ENCODE measurements at regions not wholly inside any gene's neighbourhood (a gene's known extent, or its start where the extent isn't known, plus 50 kb on each side); places are given as distances from the start of the nearest gene placed in this dataset.
A peak's percentile ranks its signal among the peaks of the same experiment; 100 is the strongest.

DNA sequence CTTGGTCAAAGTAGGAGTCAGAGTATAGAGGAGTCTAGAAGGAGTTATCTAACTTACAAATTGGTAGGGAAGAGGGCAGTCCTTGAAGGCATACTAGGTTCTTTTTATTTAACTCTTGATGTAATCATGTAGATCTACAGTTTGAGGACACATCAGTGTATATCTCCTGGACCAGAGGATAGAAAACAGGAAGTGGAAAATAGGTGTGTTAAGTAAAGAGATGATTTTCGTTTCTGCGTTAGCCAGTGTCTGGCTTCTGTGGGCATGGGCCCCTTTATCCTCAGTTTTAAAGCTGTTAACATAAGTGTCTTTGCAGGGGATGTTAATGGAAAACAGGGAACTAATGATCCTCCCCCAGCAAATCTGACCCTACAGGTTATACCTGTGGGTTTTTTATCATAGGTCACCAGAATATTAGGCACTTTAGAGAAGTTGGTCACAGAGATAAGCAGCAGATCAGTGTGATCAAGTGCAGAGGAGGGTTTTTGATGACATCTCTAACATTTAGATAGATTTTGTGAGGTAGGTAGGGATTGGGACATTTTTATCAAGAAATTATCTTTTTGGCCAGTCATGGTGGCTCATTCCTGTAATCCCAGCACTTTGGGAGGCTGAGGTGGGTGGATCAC, 58.6 kb upstream of the PRSS1 start (continued):
- no peak for TF ChIP-seq EGR1 (IDR thresholded peaks at IDR 0.05; ENCODE audit: low read depth)
- TF ChIP-seq EZH2phosphoT487 (IDR thresholded peaks at IDR 0.05; ENCODE audit: borderline replicate concordance), result no peak
- TF ChIP-seq CEBPB (IDR thresholded peaks at IDR 0.05; ENCODE audit: low read depth), result no peak
- TF ChIP-seq ZBTB33 (IDR thresholded peaks at IDR 0.05; ENCODE audit: extremely low read depth, insufficient replicate concordance, low read length), result no peak
- TF ChIP-seq JUND (IDR thresholded peaks at IDR 0.05), result no peak

DNA sequence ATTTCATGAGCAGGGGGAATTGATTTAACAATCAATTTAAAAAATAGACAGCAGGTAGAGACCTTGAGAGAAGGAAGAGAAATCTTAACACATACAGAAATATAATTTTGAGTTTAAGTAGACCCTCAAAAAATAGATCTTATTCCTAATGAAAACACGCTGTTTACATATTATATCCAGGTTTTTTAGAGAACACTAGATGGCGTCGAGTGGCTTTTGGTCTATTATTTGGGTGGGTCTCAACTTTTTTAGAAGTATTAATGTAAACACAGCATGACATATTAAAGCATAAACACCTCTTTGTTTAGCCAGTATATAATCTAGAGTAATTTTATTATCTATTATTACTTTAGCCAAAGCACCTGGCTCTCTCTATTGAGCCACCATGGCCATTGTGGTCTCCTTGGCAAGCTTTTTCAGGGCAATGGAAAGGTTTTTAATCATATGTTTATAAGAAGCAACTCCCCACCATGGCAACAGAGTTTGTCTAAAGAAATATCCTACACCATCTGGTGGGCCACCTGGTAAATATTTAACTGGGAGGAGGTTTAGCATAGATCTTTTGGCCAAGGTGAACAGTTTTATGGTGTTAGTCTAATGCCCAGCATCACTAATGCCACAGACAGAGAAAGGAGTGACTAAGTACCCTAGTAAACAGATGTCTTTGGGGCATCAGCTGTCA, 59.7 kb upstream of the PRSS1 start:
- ChIA-PET RAD21 (ENCODE audit: low non-redundant PET in 1 of 2, low total read pairs in 2 of 2, uncharacterized antibody in 2 of 2, unreplicated experiment in 2 of 2) (no interaction called here), CTCF (interaction anchor here (2.2 kb wide), 1 partner anchor 93 kb away, joined by 17 read pairs; no protein-coding TSS in a partner anchor), POLR2A (no interaction called here)
- Histone ChIP-seq H3K27me3 (ENCODE audit: insufficient read depth, low read length) (no peaks in the 10 kb centered on the region), H2AFZ (ENCODE audit: low read depth, low read length, poor library complexity, severe bottlenecking) (peak overlapping the region; percentile 26), H3K9me2 (ENCODE audit: insufficient read depth) (no peaks in the 10 kb centered on the region), H3K4me3 (replicated peaks in 1 of 2; ENCODE audit: low read depth in 1 of 2, low read length in 2 of 2) (no peak overlapping the region), H3K27ac (ENCODE audit: low read depth, low read length) (no peak overlapping the region), H3K9me3 (ENCODE audit: control insufficient read depth in 1 of 2, insufficient read depth in 1 of 2, low read depth in 1 of 2, low read length in 2 of 2) (no peaks in the 10 kb centered on the region), H3K4me2 (ENCODE audit: low read length) (no peak overlapping the region), H3K79me2 (ENCODE audit: insufficient read depth, low read length) (no peaks in the 10 kb centered on the region), H3K36me3 (ENCODE audit: control insufficient read depth in 1 of 2, insufficient read depth in 2 of 2, low read length in 2 of 2) (no peaks in the 10 kb centered on the region), H4K20me1 (ENCODE audit: insufficient read depth) (no peaks in the 10 kb centered on the region), H3K9ac (ENCODE audit: low read length) (no peak overlapping the region), H3K4me1 (ENCODE audit: control insufficient read depth in 1 of 2, insufficient read depth in 2 of 2, low read length in 2 of 2) (no peaks in the 10 kb centered on the region)
- ATAC-seq, result no peak
- no peak for TF ChIP-seq EGR1 (IDR thresholded peaks at IDR 0.05; ENCODE audit: low read depth)
- TF ChIP-seq ELF1 (IDR thresholded peaks at IDR 0.05; ENCODE audit: borderline replicate concordance, low read depth), result no peak
- TF ChIP-seq CEBPB (IDR thresholded peaks at IDR 0.05; ENCODE audit: low read depth), result no peak
- TF ChIP-seq POLR2A (IDR thresholded peaks at IDR 0.05; ENCODE audit: borderline replicate concordance, extremely low read depth, insufficient read depth, insufficient read length), result no peak
- no peak for TF ChIP-seq MAX (IDR thresholded peaks at IDR 0.05)
- TF ChIP-seq, protein P1, sequence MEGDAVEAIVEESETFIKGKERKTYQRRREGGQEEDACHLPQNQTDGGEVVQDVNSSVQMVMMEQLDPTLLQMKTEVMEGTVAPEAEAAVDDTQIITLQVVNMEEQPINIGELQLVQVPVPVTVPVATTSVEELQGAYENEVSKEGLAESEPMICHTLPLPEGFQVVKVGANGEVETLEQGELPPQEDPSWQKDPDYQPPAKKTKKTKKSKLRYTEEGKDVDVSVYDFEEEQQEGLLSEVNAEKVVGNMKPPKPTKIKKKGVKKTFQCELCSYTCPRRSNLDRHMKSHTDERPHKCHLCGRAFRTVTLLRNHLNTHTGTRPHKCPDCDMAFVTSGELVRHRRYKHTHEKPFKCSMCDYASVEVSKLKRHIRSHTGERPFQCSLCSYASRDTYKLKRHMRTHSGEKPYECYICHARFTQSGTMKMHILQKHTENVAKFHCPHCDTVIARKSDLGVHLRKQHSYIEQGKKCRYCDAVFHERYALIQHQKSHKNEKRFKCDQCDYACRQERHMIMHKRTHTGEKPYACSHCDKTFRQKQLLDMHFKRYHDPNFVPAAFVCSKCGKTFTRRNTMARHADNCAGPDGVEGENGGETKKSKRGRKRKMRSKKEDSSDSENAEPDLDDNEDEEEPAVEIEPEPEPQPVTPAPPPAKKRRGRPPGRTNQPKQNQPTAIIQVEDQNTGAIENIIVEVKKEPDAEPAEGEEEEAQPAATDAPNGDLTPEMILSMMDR (IDR thresholded peaks at IDR 0.05 in 2 of 3, conservative IDR thresholded peaks at IDR 0.05 in 1 of 3; ENCODE audit: borderline replicate concordance in 1 of 3, insufficient read depth in 1 of 3, low read depth in 2 of 3, low read length in 2 of 3), result peak; percentile 23 to 34 (median 33); a peak in 3 of 6 replicates
- TF ChIP-seq ZFX (IDR thresholded peaks at IDR 0.05), result no peak
- no peak for TF ChIP-seq REST (IDR thresholded peaks at IDR 0.05; ENCODE audit: low read depth)
- peak; percentile 30; the same call in 1 of the 2 replicates for TF ChIP-seq RAD21 (IDR thresholded peaks at IDR 0.05; ENCODE audit: low read depth)
- no peak for TF ChIP-seq TCF7L2 (IDR thresholded peaks at IDR 0.05; ENCODE audit: borderline replicate concordance, extremely low read depth, insufficient read depth, insufficient read length)
- TF ChIP-seq ATF3 (IDR thresholded peaks at IDR 0.05), result no peak
- DNase-seq (ENCODE audit: low read depth, low spot score), result no peak
- no TSS peak for BruUV-seq (replicated peaks)
- intact Hi-C loops (cut with micrococcal nuclease), result loop anchor here (1.0 kb wide), 1 partner anchor 94 kb away; no protein-coding TSS in a partner anchor

All from HCT116 (cell line).